GM12878 (cell line): ENCODE measurements at regions not wholly inside any gene's neighbourhood (a gene's known extent, or its start where the extent isn't known, plus 50 kb on each side); places are given as distances from the start of the nearest gene placed in this dataset.

Source experiments
- ATAC-seq: fragments of 200-7000 bp; cut with Tn5 transposase; 3 replicates; pipeline ENCODE4 v1.9.1; 2020; ENCODE audit warnings: mild to moderate bottlenecking, moderate library complexity
- BruUV-seq: library from RNA; stranded (reverse); fragments of 400-500 nt; replicated peaks from 2 replicates; lab custom pipeline; 2021; lab: Mats Ljungman, UMichigan
- CTCF ChIA-PET: fragments of 300-600 bp; sonication (Branson Sonifier 250); formaldehyde crosslinking; extraction: SDS; loops from one replicate; lab custom pipeline; 2021; ENCODE audit warnings: inconsistent platforms; lab: Yijun Ruan, JAX
- POLR2A ChIA-PET: fragments of 350-600 bp; formaldehyde crosslinking; extraction: SDS; loops from one replicate; lab custom pipeline; 2021; ENCODE audit warnings: inconsistent platforms; lab: Charles Lee
- RAD21 ChIA-PET: fragments of 300-600 bp; sonication (Branson Sonifier 250); formaldehyde crosslinking; loops from one replicate; lab custom pipeline; 2023; ENCODE audit warnings: antibody characterized with exemption; ENCODE audit not compliant: unreplicated experiment; lab: Charles Lee
- SMC1A ChIA-PET: fragments of 300-600 bp; sonication (Branson Sonifier 250); formaldehyde crosslinking; loops from one replicate; lab custom pipeline; 2023; ENCODE audit not compliant: unreplicated experiment, uncharacterized antibody; lab: Charles Lee
- DNase-seq: peaks from one replicate; pipeline ENCODE4 v3.0.0-alpha.2; 2011; ENCODE audit warnings: low read depth, low spot score
- FAIRE-seq: peaks from 3 replicates; lab custom pipeline; 2011; peaks lifted over from hg19 to GRCh38; lab: Jason Lieb, UNC
- H2AFZ ChIP-seq: 2 replicates; pipeline ENCODE4 v1.6.0; 2011; ENCODE audit warnings: low read depth, low read length, control low read depth; ENCODE audit not compliant: control insufficient read depth
- H3K27ac ChIP-seq: 2 replicates; pipeline ENCODE4 v1.5.1; 2011; ENCODE audit warnings: control low read depth; ENCODE audit not compliant: control insufficient read depth, insufficient read depth
- H3K27me3 ChIP-seq, 2 experiments: replicated peaks in 1 of 2; 2 replicates each; pipeline versions ENCODE4 v1.6.0 to v1.6.1; 2011; ENCODE audit warnings: low read length in 1 of 2; ENCODE audit not compliant: control insufficient read depth in 2 of 2, insufficient read depth in 2 of 2
- H3K36me3 ChIP-seq, 2 experiments: 2 replicates each; pipeline ENCODE4 v1.5.1; 2011; ENCODE audit warnings: low read length in 1 of 2; ENCODE audit not compliant: control insufficient read depth in 2 of 2, insufficient read depth in 2 of 2
- H3K4me1 ChIP-seq: 2 replicates; pipeline ENCODE4 v1.6.1; 2011; ENCODE audit warnings: mild to moderate bottlenecking, low read length, moderate library complexity, mixed read lengths; ENCODE audit not compliant: control insufficient read depth, insufficient read depth
- H3K4me2 ChIP-seq: 2 replicates; pipeline ENCODE4 v1.6.0; 2011; ENCODE audit warnings: control low read depth; ENCODE audit not compliant: control insufficient read depth, insufficient read depth
- H3K4me3 ChIP-seq: fragments of 200-600 bp; sonication (generic); 2 replicates; pipeline ENCODE4 v1.5.1; 2016
- H3K79me2 ChIP-seq: 2 replicates; pipeline ENCODE4 v1.6.0; 2011; ENCODE audit warnings: low read length; ENCODE audit not compliant: control insufficient read depth, insufficient read depth
- H3K9ac ChIP-seq: 2 replicates; pipeline ENCODE4 v1.8.0; 2011; ENCODE audit warnings: low read length, control low read depth, mixed read lengths; ENCODE audit not compliant: control insufficient read depth, insufficient read depth
- H3K9me3 ChIP-seq: replicated peaks from 3 replicates; pipeline ENCODE4 v1.5.1; 2011; ENCODE audit warnings: mild to moderate bottlenecking, low read length; ENCODE audit not compliant: control insufficient read depth, insufficient read depth
- H4K20me1 ChIP-seq: 2 replicates; pipeline ENCODE4 v1.6.0; 2011; ENCODE audit not compliant: control insufficient read depth, insufficient read depth
- ETV6 ChIP-seq, 2 experiments: fragments of 450-650 bp in 1 of 2; IDR thresholded peaks in 1 of 2; conservative IDR thresholded peaks in 1 of 2; 2 replicates each; pipeline ENCODE4 v1.6.1; 2014; ENCODE audit warnings: antibody characterized with exemption in 1 of 2, borderline replicate concordance in 1 of 2, low read depth in 1 of 2, mild to moderate bottlenecking in 1 of 2, moderate library complexity in 1 of 2
- HDAC2 ChIP-seq: fragments of 200-600 bp; sonication (generic); IDR thresholded peaks from 2 replicates; pipeline ENCODE4 v1.6.1; 2017
- HDAC6 ChIP-seq: fragments of 200-600 bp; sonication (generic); IDR thresholded peaks from one replicate; pipeline ENCODE4 v1.8.0; 2017; ENCODE audit warnings: antibody characterized with exemption; ENCODE audit not compliant: unreplicated experiment
- MEF2A ChIP-seq: IDR thresholded peaks from 2 replicates; pipeline ENCODE4 v1.6.1; 2011; ENCODE audit warnings: low read depth, mild to moderate bottlenecking, low read length, moderate library complexity; ENCODE audit not compliant: insufficient read depth
- NFYA ChIP-seq: IDR thresholded peaks from 2 replicates; pipeline ENCODE4 v1.6.1; 2011; ENCODE audit warnings: low read depth, mild to moderate bottlenecking, low read length, improper control_type of control experiment, borderline replicate concordance
- PAX5 ChIP-seq: IDR thresholded peaks from 2 replicates; pipeline ENCODE4 v1.6.1; 2011; ENCODE audit warnings: low read depth, low read length, borderline replicate concordance
- SMAD1 ChIP-seq: fragments of 450-650 bp; IDR thresholded peaks from 2 replicates; pipeline ENCODE4 v1.6.1; 2018; ENCODE audit warnings: mild to moderate bottlenecking, low read depth; ENCODE audit not compliant: partially characterized antibody
- SMAD5 ChIP-seq: IDR thresholded peaks from 2 replicates; pipeline ENCODE4 v1.6.1; 2016; ENCODE audit warnings: antibody characterized with exemption, low read depth
- TARDBP ChIP-seq: IDR thresholded peaks from 2 replicates; pipeline ENCODE4 v1.6.1; 2016; ENCODE audit warnings: borderline replicate concordance
- WRNIP1 ChIP-seq: IDR thresholded peaks from 2 replicates; pipeline ENCODE4 v1.6.1; 2011; ENCODE audit warnings: low read depth, low read length, improper control_type of control experiment, borderline replicate concordance
- ZNF592 ChIP-seq: fragments of 450-650 bp; IDR thresholded peaks from 2 replicates; pipeline ENCODE4 v1.6.1; 2017; ENCODE audit warnings: mild to moderate bottlenecking, moderate library complexity
- WGBS: methylation state at CpG from one replicate; pipeline ENCODE4 v1.1.6; 2016; ENCODE audit warnings: low lambda C conversion rate; ENCODE audit not compliant: insufficient replicate concordance, insufficient coverage; ENCODE audit errors: missing lambda C conversion rate; 5-methylcytosine and 5-hydroxymethylcytosine counted together
- in situ Hi-C: fragments of 300-500 bp; cut with MboI; formaldehyde crosslinking; loops from 9 replicates; pipeline ENCODE4 v1.14.3; 2018; ENCODE audit warnings: mixed read lengths
- intact Hi-C: fragments of 100-400 bp; cut with micrococcal nuclease; formaldehyde crosslinking; loops from one replicate; pipeline ENCODE4 v1.14.2; 2022; ENCODE audit not compliant: unreplicated experiment

- in situ Hi-C loops: no loop called here
- H3K4me2 ChIP-seq: no peak overlapping the region
- no peaks in the 10 kb centered on the region for H3K36me3 ChIP-seq
- H3K9ac ChIP-seq: no peak overlapping the region
- SMC1A ChIA-PET: no interaction called here
- no peak for FAIRE-seq
- no TSS peak for BruUV-seq
- no peak for TF ChIP-seq HDAC2
- intact Hi-C loops: no loop called here
- WGBS: 31% methylated on average over 17 of the region's 17 CpGs
- RAD21 ChIA-PET: no interaction called here
- POLR2A ChIA-PET: no interaction called here
- H3K9me3 ChIP-seq: no peaks in the 10 kb centered on the region; the same call in 2 of the 3 replicates
- H4K20me1 ChIP-seq: no peaks in the 10 kb centered on the region
- H3K4me1 ChIP-seq: no peaks in the 10 kb centered on the region
- no peak overlapping the region for H2AFZ ChIP-seq
- DNase-seq: no peak
- H3K79me2 ChIP-seq: no peaks in the 10 kb centered on the region
- H3K27ac ChIP-seq: no peak overlapping the region
- no peak for ATAC-seq
- no peak overlapping the region for H3K4me3 ChIP-seq
- CTCF ChIA-PET: no interaction called here
- H3K27me3 ChIP-seq: no peaks in the 10 kb centered on the region
Observed at GRCh38 chr2:236852100-236852976, 233.4 kb upstream of the COPS8 start.

GRCh38 chr2:236852977-236853374 lies 232.7 kb upstream of the COPS8 start:
- no peaks in the 10 kb centered on the region for H3K4me1 ChIP-seq
- no peak overlapping the region for H3K9ac ChIP-seq
- H2AFZ ChIP-seq: no peak overlapping the region
- ChIA-PET CTCF (no interaction called here), POLR2A (no interaction called here), RAD21 (no interaction called here), SMC1A (no interaction called here)
- H3K36me3 ChIP-seq: no peaks in the 10 kb centered on the region
- no peak for DNase-seq
- no TSS peak for BruUV-seq
- intact Hi-C loops: no loop called here
- no peaks in the 10 kb centered on the region for H3K27me3 ChIP-seq
- in situ Hi-C loops: no loop called here
- TF ChIP-seq ETV6 (conservative IDR thresholded peaks at IDR 0.05 in 1 of 2, IDR thresholded peaks at IDR 0.05 in 1 of 2; ENCODE audit: borderline replicate concordance in 1 of 2, low read depth in 1 of 2) (no peak), SMAD1 (no peak), MEF2A (no peak), PAX5 (no peak), ZNF592 (no peak), NFYA (no peak), HDAC6 (no peak), SMAD5 (no peak), WRNIP1 (no peak), TARDBP (no peak)
- no peak for FAIRE-seq
- ATAC-seq: no peak
- no peak overlapping the region for H3K4me2 ChIP-seq
- no peak overlapping the region for H3K27ac ChIP-seq
- 40% methylated on average over 6 of the region's 6 CpGs for WGBS
- H3K79me2 ChIP-seq: no peaks in the 10 kb centered on the region
- no peaks in the 10 kb centered on the region for H4K20me1 ChIP-seq
- no peaks in the 10 kb centered on the region; the same call in 2 of the 3 replicates for H3K9me3 ChIP-seq
- no peak overlapping the region for H3K4me3 ChIP-seq
